ENCODE measurements at regions not wholly inside any gene's neighbourhood (a gene's known extent, or its start where the extent isn't known, plus 50 kb on each side); places are given as distances from the start of the nearest gene placed in this dataset.

DNA sequence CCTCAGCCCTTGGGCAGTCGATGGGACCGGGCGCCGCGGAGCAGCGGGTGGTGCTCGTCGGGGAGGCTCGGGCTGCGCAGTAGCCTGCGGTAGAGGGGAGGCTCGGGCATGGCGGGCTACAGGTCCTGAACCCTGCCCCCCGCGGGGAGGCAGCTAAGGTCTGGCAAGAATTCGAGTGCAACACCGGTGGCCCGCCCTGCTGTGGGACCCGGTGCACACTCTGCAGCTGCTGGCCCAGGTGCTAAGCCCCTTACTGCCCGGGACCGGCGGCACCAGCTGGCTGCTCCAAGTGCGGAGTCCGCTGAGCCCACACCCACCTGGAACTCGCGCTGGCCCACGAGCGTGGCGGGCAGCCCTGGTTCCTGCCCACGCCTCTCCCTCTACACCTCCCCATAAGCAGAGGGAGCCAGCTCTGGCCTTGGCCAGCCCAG, 377.7 kb upstream of the RBMS3 start:
- no peak overlapping the region for H3K4me3 ChIP-seq (ENCODE audit: insufficient read depth, low read length, poor library complexity, severe bottlenecking)
- no peaks in the 10 kb centered on the region for H3K79me2 ChIP-seq (ENCODE audit: insufficient read depth, low read length)
- H2AFZ ChIP-seq (ENCODE audit: low read depth, low read length, severe bottlenecking), result no peak overlapping the region
- no peaks in the 10 kb centered on the region for H4K20me1 ChIP-seq (ENCODE audit: low read depth, low read length)
- H3K27me3 ChIP-seq (ENCODE audit: low read length), result no peaks in the 10 kb centered on the region
- H3K9me3 ChIP-seq (ENCODE audit: insufficient read depth, low read length), result no peaks in the 10 kb centered on the region
- no peak overlapping the region for H3K27ac ChIP-seq (ENCODE audit: low read depth, low read length)
- H3K4me2 ChIP-seq (ENCODE audit: low read depth, low read length, poor library complexity, severe bottlenecking), result no peak overlapping the region
- no peaks in the 10 kb centered on the region for H3K9me2 ChIP-seq (replicated peaks; ENCODE audit: insufficient read depth, low read length)
- H3K9ac ChIP-seq (ENCODE audit: low read length), result no peak overlapping the region
- TF ChIP-seq EZH2phosphoT487 (conservative IDR thresholded peaks at IDR 0.05; ENCODE audit: low read length) (no peak), CTCF (IDR thresholded peaks at IDR 0.05; ENCODE audit: insufficient read depth, low read length, poor library complexity, severe bottlenecking) (no peak)
- H3F3A ChIP-seq (ENCODE audit: insufficient read depth), result no peaks in the 10 kb centered on the region
- H3K36me3 ChIP-seq (ENCODE audit: low read length), result no peaks in the 10 kb centered on the region

GRCh38 chr3:28905798-28906197, 375.1 kb upstream of the RBMS3 start:
- H3K4me3 ChIP-seq (ENCODE audit: insufficient read depth, low read length, poor library complexity, severe bottlenecking), result no peak overlapping the region
- no peaks in the 10 kb centered on the region for H3K79me2 ChIP-seq (ENCODE audit: insufficient read depth, low read length)
- no peaks in the 10 kb centered on the region for H3K9me3 ChIP-seq (ENCODE audit: insufficient read depth, low read length)
- H3K27ac ChIP-seq (ENCODE audit: low read depth, low read length), result no peak overlapping the region
- no peaks in the 10 kb centered on the region for H4K20me1 ChIP-seq (ENCODE audit: low read depth, low read length)
- no peak overlapping the region for H2AFZ ChIP-seq (ENCODE audit: low read depth, low read length, severe bottlenecking)
- H3K27me3 ChIP-seq (ENCODE audit: low read length), result no peaks in the 10 kb centered on the region
- no peaks in the 10 kb centered on the region for H3F3A ChIP-seq (ENCODE audit: insufficient read depth)
- H3K9me2 ChIP-seq (replicated peaks; ENCODE audit: insufficient read depth, low read length), result no peaks in the 10 kb centered on the region
- H3K36me3 ChIP-seq (ENCODE audit: low read length), result no peaks in the 10 kb centered on the region
- H3K4me2 ChIP-seq (ENCODE audit: low read depth, low read length, poor library complexity, severe bottlenecking), result no peak overlapping the region
- TF ChIP-seq EZH2phosphoT487 (conservative IDR thresholded peaks at IDR 0.05; ENCODE audit: low read length) (no peak), CTCF (IDR thresholded peaks at IDR 0.05; ENCODE audit: insufficient read depth, low read length, poor library complexity, severe bottlenecking) (no peak)
- no peak overlapping the region for H3K9ac ChIP-seq (ENCODE audit: low read length)

DNA sequence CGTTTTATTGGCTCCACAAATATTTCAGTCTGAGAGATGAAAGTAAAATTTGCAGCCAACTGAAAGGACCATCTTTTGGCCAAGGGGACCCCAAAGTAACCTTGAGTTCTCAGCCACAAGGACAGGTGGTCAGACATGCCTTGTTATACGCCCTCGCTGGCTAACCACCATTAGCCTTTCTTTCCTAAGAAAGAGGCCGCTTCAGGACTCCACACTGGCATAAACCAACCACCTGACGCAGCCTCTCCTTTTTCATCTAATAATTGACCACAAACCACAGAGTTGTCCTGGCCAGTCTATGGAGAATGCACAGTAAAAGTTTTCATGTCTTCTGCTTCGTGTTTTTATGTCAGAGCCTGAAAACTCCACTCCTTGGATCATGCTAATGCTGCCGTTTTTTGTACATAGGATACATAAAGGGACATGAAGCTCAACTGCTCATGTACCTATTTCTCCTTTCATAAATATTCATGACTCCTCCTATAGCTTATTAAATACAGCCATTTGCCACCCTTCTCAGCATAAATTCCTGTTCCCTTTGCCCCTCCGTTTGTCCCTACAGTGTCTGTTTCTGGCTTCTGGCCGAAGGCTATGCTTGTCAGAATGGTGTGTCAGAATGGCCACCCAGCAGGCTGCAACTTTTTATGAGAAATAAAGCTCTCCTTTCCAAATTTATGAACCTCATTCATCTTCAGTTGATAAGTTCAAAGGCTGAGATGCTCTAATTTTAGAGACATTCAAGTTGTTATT, 374.1 kb upstream of the RBMS3 start:
- Histone ChIP-seq H3K4me3 (ENCODE audit: insufficient read depth, low read length, poor library complexity, severe bottlenecking) (no peak overlapping the region), H3K79me2 (ENCODE audit: insufficient read depth, low read length) (no peaks in the 10 kb centered on the region), H3K36me3 (ENCODE audit: low read length) (no peaks in the 10 kb centered on the region), H3F3A (ENCODE audit: insufficient read depth) (no peaks in the 10 kb centered on the region), H2AFZ (ENCODE audit: low read depth, low read length, severe bottlenecking) (no peak overlapping the region), H4K20me1 (ENCODE audit: low read depth, low read length) (no peaks in the 10 kb centered on the region), H3K27me3 (ENCODE audit: low read length) (no peaks in the 10 kb centered on the region), H3K9me2 (replicated peaks; ENCODE audit: insufficient read depth, low read length) (no peaks in the 10 kb centered on the region), H3K9ac (ENCODE audit: low read length) (no peak overlapping the region), H3K4me2 (ENCODE audit: low read depth, low read length, poor library complexity, severe bottlenecking) (no peak overlapping the region), H3K27ac (ENCODE audit: low read depth, low read length) (no peak overlapping the region), H3K9me3 (ENCODE audit: insufficient read depth, low read length) (no peaks in the 10 kb centered on the region)
- TF ChIP-seq CTCF (IDR thresholded peaks at IDR 0.05; ENCODE audit: insufficient read depth, low read length, poor library complexity, severe bottlenecking), result no peak
- no peak for TF ChIP-seq EZH2phosphoT487 (conservative IDR thresholded peaks at IDR 0.05; ENCODE audit: low read length)
